KBM-7 (cell line): ENCODE measurements at regions not wholly inside any gene's neighbourhood (a gene's known extent, or its start where the extent isn't known, plus 50 kb on each side); places are given as distances from the start of the nearest gene placed in this dataset.
A peak's percentile ranks its signal among the peaks of the same experiment; 100 is the strongest.

Source experiments
- DNase-seq: peaks from one replicate; pipeline ENCODE4 v3.0.0-alpha.2; 2015
- in situ Hi-C: fragments of 300-500 bp; cut with MboI; formaldehyde crosslinking; loops from 2 replicates; pipeline ENCODE4 v1.14.3; 2020; ENCODE audit warnings: low sequenced_read_pairs, low pct_unique_long_range_greater_than_20kb, mixed read lengths

DNA sequence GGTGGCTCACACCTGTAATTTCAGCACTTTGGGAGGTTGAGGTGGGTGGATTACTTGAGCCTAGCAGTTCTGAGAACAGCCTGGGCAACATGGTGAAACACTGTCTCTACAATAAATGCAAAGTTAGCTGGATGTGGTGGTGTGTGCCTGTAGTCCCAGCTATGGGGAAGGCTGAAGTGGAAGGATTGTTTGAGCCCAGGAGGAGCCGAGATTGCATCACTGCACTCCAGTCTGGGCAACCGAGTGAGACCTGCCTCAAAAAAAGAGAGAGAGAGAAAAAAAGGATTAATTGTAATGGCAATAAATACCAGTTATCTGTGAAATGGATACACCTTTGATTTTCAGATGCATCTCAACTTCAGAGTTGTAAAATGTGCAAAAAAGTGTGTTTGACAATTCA, 58.8 kb downstream of the SPRY1 start:
- in situ Hi-C loops: no loop called here
- no peak for DNase-seq

DNA sequence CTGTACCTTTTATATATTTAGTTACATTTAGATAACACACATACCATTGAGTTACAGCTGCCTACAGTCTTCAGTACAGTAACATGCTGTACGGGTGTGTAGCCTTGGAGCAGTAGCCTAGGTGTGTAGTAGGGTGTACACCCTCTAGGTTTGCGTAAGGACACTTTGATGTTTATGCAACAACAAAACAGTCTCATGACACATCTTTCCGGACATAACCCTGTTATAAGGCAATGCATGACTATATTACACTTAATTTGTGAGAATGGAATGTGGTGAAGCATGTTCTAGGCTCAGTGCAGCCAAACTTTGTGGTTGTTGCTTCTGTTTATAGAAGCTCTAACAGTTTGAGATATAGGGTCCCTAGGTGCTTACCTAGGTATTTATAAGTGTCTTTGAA, 65.4 kb downstream of the SPRY1 start:
- in situ Hi-C loops: no loop called here
- DNase-seq: no peak

DNA sequence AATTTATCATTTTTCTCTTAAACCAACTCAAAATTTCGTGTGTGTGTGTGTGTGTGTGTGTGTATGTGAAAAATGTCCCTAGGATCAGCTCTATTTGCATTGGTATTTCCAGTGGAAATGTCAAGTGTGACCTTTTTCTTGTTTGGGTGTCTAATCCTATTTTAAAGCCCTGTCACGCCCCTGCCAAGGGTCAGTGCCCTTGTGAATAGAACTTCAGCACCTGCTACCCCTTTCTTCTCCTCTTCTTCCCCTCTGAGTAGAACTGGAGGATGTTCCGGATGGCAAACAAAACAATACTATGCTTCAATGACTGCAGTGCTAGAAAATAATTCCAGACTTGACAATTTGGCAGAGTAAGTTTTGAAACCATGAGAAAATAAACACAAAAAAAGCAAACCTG, 67.3 kb downstream of the SPRY1 start:
- in situ Hi-C loops: no loop called here
- no peak for DNase-seq

DNA sequence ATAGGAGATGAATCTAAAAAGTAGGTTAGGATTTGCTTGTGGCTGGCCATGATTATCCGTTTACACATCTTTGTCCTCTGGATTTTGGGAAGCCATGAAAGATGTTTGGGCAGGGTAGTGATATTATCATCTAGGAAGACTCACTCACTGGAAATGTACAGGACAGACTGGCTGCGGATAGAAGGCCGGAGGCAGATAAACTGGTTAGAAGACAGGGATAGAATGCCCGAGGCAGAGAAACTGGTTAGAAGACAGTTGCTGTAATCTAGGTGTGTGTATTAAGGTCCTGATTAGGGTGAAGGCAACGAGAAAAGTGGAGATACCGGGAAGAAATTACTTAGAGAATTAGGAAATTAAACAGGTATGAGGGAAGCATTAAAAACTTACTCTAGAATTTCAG, 68.8 kb downstream of the SPRY1 start:
- no peak for DNase-seq
- in situ Hi-C loops: no loop called here

DNA sequence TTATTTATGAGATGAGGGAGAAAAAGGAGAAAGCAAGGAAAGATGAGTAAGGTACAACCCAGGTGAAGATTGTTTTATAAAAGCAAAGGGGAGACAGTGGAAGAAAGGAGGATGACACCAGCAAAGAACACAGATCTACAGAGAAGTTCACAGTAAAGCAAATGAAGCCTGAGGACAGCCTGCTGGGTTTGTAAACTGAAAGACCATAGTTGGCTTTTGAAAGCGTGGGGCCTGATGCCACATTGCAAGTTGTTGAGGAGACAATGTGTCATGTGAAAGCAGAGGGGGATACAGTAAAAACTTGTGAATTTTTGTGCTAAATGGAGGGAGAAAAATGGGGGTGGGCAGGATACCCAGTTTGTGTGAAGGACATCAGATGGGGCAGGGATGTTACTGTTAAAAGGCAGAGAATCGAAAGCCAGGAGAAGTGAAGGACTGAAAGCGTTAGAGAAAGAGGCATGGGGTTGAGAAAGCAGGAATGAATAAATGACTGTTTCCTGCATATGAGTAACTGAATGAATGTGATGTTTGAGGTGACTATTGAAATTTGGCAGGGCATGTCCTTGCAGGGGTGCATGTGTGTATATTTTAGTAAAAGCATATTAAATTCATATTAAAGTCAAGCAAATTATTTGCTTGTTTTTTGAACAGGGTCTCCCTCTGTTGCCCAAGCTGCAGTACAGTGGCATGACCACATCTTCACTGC, 69.6 kb downstream of the SPRY1 start:
- in situ Hi-C loops: no loop called here
- no peak for DNase-seq

DNA sequence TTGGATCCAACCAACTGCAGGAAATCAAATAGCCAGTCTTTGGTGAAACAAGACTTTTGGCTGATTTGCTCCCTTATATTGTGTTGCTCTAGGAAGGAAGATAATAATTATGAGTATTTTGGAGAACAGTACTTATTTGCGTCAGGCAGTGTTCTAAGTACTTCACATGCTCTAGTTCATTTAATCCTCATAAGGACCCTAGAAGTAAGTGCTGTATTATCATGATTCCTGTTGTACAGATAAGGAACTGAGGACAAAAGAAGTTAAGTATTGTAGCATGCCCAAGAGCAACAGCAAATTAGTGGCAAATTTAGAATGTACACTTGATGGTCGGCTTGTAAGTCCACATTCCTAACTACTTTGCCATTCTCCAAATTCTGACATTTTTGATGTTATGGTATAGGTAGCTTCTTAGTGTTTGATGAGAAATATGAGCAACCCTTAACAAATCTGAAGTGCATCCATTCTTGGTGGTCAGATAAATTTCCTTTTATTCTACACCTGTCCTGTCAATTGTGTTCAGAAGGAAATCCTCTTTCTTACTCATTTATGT, 72.0 kb downstream of the SPRY1 start:
- in situ Hi-C loops: no loop called here
- DNase-seq: no peak

DNA sequence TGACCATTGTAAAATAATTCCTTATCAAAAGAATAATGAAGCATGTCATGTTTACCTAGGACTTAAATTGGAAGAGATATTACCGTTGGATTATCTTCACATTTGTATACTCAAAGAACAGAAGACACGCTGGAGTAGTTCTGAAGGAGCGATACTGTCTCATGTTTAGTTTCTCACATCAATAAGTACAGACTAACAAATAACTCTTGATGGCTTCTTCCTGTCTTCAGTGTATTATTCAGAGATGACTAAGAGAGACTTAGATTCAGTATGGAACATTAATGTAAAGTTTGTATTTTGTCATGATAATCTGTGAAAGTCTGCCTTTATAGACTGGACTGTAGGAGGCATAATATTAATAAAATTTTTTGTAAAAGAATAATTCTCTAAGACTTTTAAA, 72.7 kb downstream of the SPRY1 start:
- in situ Hi-C loops: no loop called here
- DNase-seq: no peak

DNA sequence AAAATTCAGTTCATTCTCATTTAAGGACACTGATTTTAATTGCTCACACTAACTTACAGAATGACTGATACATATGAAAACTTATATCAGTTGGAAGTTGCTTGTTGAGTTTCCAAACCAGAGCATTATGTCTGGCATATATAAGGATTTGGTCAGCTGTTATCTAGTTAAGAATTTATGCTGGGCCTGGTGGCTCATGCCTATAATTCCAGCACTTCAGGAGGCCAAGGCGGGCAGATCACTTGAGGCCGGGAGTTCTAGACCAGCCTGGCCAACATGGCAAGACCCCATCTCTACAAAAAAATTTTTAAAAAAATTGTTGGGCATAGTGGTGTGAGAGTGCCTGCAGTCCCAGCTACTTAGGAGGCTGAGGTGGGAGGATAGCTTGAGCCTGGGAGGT, 73.1 kb downstream of the SPRY1 start:
- in situ Hi-C loops: no loop called here
- no peak for DNase-seq

DNA sequence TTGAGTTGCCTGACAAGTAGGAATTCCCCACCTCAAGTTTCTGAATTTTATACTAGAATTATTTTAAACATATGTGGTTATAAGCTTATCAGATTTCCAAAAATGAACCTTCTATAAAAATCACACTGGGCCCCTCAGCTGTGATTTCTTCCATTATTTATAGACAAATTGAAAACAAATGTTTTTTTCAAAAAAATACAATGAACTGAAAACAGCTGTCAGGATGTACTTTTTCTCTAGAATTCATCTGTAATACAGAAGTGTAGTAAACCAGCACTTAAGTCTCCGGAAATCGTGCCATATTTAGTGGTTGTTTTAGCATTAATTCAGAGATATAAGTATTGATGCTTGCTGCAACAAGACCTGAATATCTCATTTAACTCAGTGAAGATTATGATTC, 74.0 kb downstream of the SPRY1 start:
- in situ Hi-C loops: no loop called here
- no peak for DNase-seq

DNA sequence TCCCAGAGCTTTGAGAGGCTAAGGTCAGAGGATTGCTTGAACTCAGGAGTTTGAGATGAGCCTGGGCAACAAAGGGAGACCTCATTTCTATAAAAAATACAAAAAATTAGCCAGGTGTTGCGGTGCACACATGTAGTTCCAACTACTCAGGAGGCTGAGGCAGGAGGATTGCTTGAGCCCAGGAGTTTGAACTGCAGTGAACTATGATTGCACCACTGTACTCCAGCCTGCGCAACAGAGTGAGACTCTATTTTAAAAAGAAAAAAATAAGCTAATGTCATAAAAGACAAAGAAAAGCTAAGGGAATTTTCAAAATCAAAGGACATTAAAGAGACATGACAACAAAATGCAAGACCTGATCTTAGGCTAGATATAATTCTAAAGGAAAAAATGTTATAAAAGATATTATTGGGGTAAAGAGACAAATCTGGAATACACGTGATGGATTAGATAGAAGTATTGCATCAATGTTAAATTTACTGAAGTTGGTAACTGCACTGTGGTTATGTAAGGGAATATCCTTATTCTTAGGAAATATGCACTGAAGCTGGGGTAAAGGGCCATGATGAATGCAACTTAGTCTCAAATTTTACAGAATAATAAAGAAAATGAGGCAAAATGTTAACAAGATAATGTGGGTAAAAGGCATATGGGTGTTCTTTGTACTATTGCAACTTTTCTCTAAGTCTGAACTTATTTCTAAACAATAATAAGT, 75.2 kb downstream of the SPRY1 start:
- DNase-seq: no peak
- in situ Hi-C loops: no loop called here

DNA sequence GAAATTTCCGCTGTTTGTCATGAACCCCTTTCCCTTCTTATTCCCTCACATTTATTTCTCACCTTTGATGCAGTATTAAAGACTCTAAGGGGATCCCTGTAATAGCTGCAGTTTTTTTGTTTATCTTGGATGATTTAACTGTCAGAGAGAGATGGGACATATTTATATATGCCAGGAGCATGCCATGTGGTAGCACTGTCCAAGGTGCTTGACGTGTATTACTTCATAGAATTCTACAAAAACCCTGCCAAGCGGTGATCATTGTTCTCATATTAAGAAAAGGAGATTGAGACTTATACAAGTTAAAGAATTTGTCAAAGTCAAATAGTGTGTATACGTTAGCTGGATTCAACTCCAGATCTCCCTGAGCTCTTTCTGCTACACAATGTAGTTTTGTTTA, 78.2 kb downstream of the SPRY1 start:
- no peak for DNase-seq
- in situ Hi-C loops: no loop called here

DNA sequence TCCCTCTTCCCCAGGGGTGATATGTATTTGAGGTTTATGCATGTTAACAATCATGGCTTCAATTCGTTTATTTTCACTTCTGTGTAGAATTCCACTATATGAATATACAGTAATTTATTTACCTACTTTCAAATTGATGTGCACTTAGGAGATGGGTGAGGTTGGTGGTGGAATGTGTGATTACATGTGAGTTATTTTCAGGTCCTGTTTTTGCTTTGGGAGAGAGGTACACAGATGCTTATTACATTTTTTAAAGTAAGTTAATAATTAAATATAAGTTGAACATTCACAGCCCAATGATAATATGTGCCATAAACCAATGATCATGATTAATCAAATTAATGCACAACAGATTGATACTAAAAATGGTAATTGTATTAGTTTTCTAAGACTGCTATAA, 79.5 kb downstream of the SPRY1 start:
- no peak for DNase-seq
- in situ Hi-C loops: no loop called here

DNA sequence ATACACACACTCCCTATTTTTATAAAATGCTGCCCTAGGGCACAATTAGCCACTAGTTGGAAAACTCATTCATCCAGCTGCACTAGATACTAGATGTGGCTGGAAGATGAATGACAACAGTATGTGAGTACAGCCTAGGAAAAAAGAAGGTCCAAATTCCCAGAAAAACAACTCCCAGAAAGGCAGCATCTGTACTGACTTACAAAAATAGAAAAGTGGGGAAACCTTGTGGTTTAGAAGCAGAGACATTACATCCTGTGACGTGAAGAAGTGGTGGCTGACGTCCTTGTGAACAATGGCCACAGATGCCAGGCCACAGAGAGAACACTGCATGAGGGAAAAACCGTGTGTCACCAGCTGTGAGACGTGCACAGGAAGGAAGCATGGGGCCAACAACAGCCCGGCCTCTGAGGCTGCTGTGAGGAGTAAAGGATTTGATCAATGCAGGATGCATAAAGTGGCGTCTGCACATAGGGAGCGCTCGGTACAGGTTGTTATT, 81.2 kb downstream of the SPRY1 start:
- DNase-seq: peak; percentile 69
- in situ Hi-C loops: no loop called here

DNA sequence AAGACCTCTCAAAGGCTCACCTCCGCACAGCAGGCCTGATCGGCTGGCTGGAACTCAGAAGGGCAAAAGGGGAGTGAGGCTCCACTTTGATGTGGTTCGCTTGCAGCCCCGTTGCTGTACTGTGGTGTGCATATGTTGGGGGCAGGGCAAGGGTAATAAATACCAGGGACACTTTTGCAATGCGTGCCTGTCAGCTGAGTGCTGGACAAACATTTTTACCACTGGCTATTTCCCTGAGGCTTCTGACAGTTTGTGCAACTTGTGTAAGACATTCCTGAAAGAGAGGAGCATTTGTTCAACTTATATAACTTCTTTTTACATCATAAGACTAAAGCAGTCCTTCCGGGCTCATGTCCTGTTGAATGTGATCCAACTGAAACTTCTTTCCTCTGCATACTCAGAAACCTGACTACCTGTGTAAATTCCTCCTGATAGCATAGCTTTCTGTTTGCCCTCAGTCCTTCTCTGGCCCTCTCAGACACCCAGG, 82.3 kb downstream of the SPRY1 start:
- DNase-seq: no peak
- in situ Hi-C loops: no loop called here

DNA sequence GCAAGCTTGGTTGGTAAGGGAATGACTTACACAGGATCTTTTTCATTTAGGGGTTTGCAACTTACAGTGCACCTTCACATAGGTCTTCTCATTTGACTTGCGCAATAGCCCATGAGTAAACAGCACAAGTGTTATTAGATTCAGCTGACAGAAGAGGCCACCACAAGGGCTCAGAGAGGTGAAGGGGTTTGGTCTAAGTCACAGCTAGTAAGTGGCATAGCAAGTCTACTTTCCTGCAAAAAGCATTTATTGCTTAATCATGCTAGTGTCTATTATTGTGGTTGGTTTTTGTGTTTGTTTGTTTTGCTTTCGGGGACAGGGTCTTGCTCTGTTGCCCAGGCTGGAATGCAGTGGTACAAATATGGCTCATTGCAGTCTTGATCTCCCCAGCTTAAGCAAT, 83.3 kb downstream of the SPRY1 start:
- in situ Hi-C loops: no loop called here
- no peak for DNase-seq

DNA sequence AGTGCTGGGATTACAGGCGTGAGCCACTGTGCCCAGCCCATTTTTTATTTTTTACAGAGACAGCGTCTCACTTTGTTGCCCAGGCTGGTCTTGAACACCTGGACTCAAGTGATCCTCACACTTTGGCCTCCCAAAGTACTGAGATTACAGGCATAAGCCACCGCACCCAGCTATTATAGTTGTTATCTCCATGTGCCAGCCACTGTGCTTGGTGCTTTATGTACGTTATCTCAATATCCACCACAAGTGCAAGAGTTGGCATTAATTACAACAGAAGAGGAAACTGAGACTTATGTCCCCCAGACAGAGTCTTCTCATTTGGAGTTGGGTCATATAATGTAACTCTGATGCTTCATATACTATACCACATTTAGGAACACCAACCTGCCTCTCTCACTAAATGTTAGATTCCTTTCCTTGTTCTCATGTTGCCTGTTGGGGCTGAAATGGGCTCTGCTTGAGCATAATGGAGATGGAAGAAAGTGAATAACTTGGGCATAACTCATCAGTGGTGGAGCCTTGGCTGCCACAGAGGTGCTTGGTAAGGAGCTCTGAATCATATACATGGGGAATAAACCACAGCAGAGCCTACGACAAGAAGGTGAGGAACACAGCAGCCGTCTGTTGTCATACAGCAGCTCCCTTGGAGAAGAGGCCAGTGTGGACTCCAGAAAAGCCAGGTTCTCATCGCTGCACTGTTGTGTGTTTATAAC, 84.3 kb downstream of the SPRY1 start:
- no peak for DNase-seq
- in situ Hi-C loops: no loop called here

DNA sequence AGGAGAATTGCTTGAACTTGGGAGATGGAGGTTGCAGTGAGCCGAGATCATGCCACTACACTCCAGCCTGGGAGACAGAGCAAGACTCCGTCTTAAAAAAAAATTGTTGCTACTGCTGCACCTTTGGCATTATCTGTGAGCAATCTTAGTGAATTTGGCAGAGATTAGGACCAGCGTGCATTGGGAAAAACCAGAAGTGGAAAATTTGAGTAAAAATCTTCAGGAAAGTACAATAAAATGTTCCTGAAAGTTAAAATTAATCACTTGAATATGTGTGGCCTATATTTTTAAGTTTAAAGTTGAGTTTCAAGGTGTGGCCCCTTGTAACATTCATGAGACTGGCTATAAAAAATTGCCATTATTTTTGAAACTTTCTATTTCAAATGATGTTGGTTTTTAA, 85.1 kb downstream of the SPRY1 start:
- in situ Hi-C loops: no loop called here
- DNase-seq: no peak

DNA sequence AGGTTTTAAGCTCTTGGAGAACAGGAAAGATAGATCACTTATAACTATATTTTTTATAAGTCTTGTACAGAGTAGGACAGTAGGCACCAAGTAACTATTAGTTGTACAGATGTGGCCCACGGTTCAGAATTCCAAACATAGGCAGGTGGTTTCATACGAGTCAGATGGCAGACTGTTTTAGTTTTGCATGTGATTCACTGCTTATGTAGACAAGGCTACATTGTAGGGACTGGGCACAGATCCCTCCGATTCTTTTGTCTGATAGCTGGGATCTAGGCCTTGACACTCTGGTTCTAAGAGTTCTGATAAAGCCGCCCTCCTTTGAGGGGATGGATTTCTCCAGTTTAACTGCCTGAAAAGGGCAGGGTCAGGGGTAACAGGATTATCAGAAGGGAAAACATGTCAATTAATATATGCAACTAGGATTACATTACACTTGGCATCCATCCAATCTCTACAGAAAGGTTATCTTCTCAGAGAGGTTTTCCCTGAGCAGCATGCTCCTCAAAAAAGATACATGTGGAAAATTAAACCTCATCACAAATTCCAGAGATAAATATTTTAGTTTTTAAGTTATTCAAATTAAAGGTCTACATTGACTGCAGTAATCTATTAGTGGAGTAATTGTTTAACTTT, 87.8 kb downstream of the SPRY1 start:
- in situ Hi-C loops: no loop called here
- no peak for DNase-seq

DNA sequence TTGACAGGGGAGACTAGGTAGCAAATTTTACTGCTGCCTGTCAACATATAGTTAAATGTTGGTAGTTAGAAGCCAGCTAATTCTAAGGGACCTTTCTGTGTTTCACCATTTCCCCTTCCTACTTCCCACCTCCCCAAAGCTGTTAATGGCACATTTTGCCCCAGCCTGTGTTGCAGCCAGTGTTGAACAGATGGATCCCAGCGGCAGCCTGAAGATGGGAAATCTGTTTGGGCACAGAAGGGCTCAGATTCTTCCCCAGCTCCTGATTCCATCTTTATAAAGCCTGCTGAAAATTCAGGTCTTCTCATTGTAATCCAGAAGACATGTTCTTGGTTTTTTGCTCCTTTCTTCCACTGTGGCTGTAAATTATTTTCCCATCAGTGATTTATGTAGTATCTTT, 89.0 kb downstream of the SPRY1 start:
- in situ Hi-C loops: no loop called here
- DNase-seq: no peak
